K562 (cell line): ENCODE measurements at regions not wholly inside any gene's neighbourhood (a gene's known extent, or its start where the extent isn't known, plus 50 kb on each side); places are given as distances from the start of the nearest gene placed in this dataset.

Experiments
- ATAC-seq: fragments of 200-7000 bp; cut with Tn5 transposase; 3 replicates; pipeline ENCODE4 v1.9.1; 2020; ENCODE audit warnings: moderate library complexity
- BruUV-seq: library from RNA; stranded (reverse); fragments of 400-500 nt; replicated peaks from 2 replicates; lab custom pipeline; 2021; lab: Mats Ljungman, UMichigan
- CTCF ChIA-PET: fragments of 300-600 bp; formaldehyde crosslinking; extraction: SDS; loops from one replicate; lab custom pipeline; 2021; ENCODE audit warnings: low intra/inter-chr PET ratio; lab: Yijun Ruan, JAX
- POLR2A ChIA-PET: fragments of 300-600, 350-650 bp; sonication (Branson Sonifier 250); formaldehyde crosslinking; extraction: SDS; loops from one replicate; lab custom pipeline; 2021; ENCODE audit warnings: antibody characterized with exemption, inconsistent platforms; lab: Yijun Ruan, JAX
- DNase-seq, 4 experiments: peaks; one replicate each; pipeline versions ENCODE4 v3.0.0 to v3.0.0-alpha.2; 2011 to 2018; ENCODE audit warnings: low spot score in 3 of 4, mixed read lengths in 3 of 4; ENCODE audit errors: extremely low read depth in 1 of 4
- FAIRE-seq: peaks from 2 replicates; lab custom pipeline; 2011; peaks lifted over from hg19 to GRCh38; lab: Jason Lieb, UNC
- H2AFZ ChIP-seq: 2 replicates; pipeline ENCODE4 v1.6.0; 2011; ENCODE audit warnings: low read depth, low read length, control low read depth, inconsistent platforms
- H3K27ac ChIP-seq: fragments of 200-600 bp; 3 replicates; pipeline ENCODE4 v1.8.0; 2011; ENCODE audit warnings: low read depth, mild to moderate bottlenecking, control low read depth, inconsistent platforms, low read length, moderate library complexity, mixed read lengths; ENCODE audit errors: extremely low read depth
- H3K27me3 ChIP-seq, 2 experiments: fragments of 300-600 bp in 1 of 2; 2 replicates in 1 of 2; 3 replicates in 1 of 2; pipeline versions ENCODE4 v1.6.0 to v1.8.0; 2011; ENCODE audit warnings: inconsistent platforms in 2 of 2, low read length in 2 of 2, mild to moderate bottlenecking in 1 of 2, mixed read lengths in 1 of 2, moderate library complexity in 1 of 2; ENCODE audit not compliant: control insufficient read depth in 2 of 2, insufficient read depth in 2 of 2
- H3K36me3 ChIP-seq: fragments of 300-600 bp; 3 replicates; pipeline ENCODE4 v1.8.0; 2011; ENCODE audit warnings: mild to moderate bottlenecking, low read length, inconsistent platforms; ENCODE audit not compliant: control insufficient read depth, insufficient read depth
- H3K4me1 ChIP-seq, 2 experiments: fragments of 200-600 bp in 1 of 2; replicated peaks in 1 of 2; 2 replicates in 1 of 2; 3 replicates in 1 of 2; pipeline versions ENCODE4 v1.5.1 to v1.8.0; 2011; ENCODE audit warnings: inconsistent platforms in 2 of 2, low read length in 2 of 2, mild to moderate bottlenecking in 1 of 2, mixed read lengths in 1 of 2, moderate library complexity in 1 of 2; ENCODE audit not compliant: control insufficient read depth in 2 of 2, insufficient read depth in 2 of 2
- H3K4me2 ChIP-seq: 2 replicates; pipeline ENCODE4 v1.6.1; 2011; ENCODE audit warnings: low read length, control low read depth, inconsistent platforms, mixed read lengths; ENCODE audit not compliant: insufficient read depth
- H3K4me3 ChIP-seq: fragments of 200-600 bp; sonication (generic), shearing (Covaris generic); 2 replicates; pipeline ENCODE4 v1.5.1; 2016; ENCODE audit warnings: control low read depth, inconsistent platforms
- H3K79me2 ChIP-seq: fragments of 200-600 bp; 3 replicates; pipeline ENCODE4 v1.8.0; 2011; ENCODE audit warnings: low read length, inconsistent platforms; ENCODE audit not compliant: control insufficient read depth, insufficient read depth
- H3K9ac ChIP-seq, 2 experiments: 2 replicates each; pipeline versions ENCODE4 v1.6.0 to v1.6.1; 2011; ENCODE audit warnings: low read depth in 2 of 2, low read length in 2 of 2, control low read depth in 1 of 2, inconsistent platforms in 1 of 2, mild to moderate bottlenecking in 1 of 2, mixed read lengths in 1 of 2; ENCODE audit not compliant: insufficient read depth in 1 of 2
- H3K9me1 ChIP-seq: one replicate; pipeline ENCODE4 v1.6.0; 2011; ENCODE audit warnings: inconsistent platforms, mild to moderate bottlenecking, low read length, moderate library complexity; ENCODE audit not compliant: control insufficient read depth, insufficient read depth
- H3K9me3 ChIP-seq: replicated peaks from 2 replicates; pipeline ENCODE4 v1.5.1; 2011; ENCODE audit warnings: low read depth, low read length, inconsistent platforms; ENCODE audit not compliant: control insufficient read depth, insufficient read depth
- H4K20me1 ChIP-seq: replicated peaks from 2 replicates; pipeline ENCODE4 v1.6.1; 2011; ENCODE audit warnings: low read length, inconsistent platforms, mixed read lengths; ENCODE audit not compliant: control insufficient read depth, insufficient read depth
- CBFA2T2 ChIP-seq: fragments of 450-650 bp; conservative IDR thresholded peaks from 2 replicates; pipeline ENCODE4 v1.6.1; 2017; ENCODE audit warnings: mild to moderate bottlenecking
- CREBBP ChIP-seq: IDR thresholded peaks from one replicate; pipeline ENCODE4 v1.6.1; 2012; ENCODE audit warnings: low read depth, mild to moderate bottlenecking, control low read depth, inconsistent platforms, low read length
- POU5F1 ChIP-seq: fragments of 150-350 bp; IDR thresholded peaks from 2 replicates; pipeline ENCODE4 v1.6.1; 2014; ENCODE audit warnings: borderline replicate concordance, low read length, low read depth, mild to moderate bottlenecking; ENCODE audit not compliant: partially characterized antibody
- RAD21 ChIP-seq, 2 experiments: fragments of 250-450 bp in 1 of 2; fragments of 450-650 bp in 1 of 2; sonication (Bioruptor Pico) in 1 of 2; formaldehyde crosslinking in 1 of 2; IDR thresholded peaks in 1 of 2; conservative IDR thresholded peaks in 1 of 2; 2 replicates each; pipeline versions ENCODE4 v1.4.0 to v1.8.0; 2020 to 2022; ENCODE audit warnings: mild to moderate bottlenecking in 2 of 2, moderate library complexity in 1 of 2
- TAF15 ChIP-seq: fragments of 200-400 bp; formaldehyde crosslinking; IDR thresholded peaks from 2 replicates; pipeline ENCODE4 v1.6.1; 2017; ENCODE audit warnings: mild to moderate bottlenecking, low read depth, low read length, moderate library complexity
- TFE3 ChIP-seq: fragments of 450-650 bp; formaldehyde crosslinking; IDR thresholded peaks from 2 replicates; pipeline ENCODE4 v1.4.0; 2020; ENCODE audit warnings: mild to moderate bottlenecking, mixed read lengths
- WGBS: fragments of 100-300 bp; shearing (Covaris generic); methylation state at CpG from one replicate; pipeline ENCODE4 v1.1.6; 2016; ENCODE audit warnings: low coverage, mixed read lengths; ENCODE audit not compliant: insufficient coverage; ENCODE audit errors: missing lambda C conversion rate; 5-methylcytosine and 5-hydroxymethylcytosine counted together
- in situ Hi-C: fragments of 300-500 bp; cut with MboI; formaldehyde crosslinking; loops from 4 replicates; pipeline ENCODE4 v1.15.0; 2018; ENCODE audit warnings: inconsistent platforms, mixed read lengths
- intact Hi-C: fragments of 100-400 bp; cut with micrococcal nuclease; formaldehyde crosslinking; loops from 2 replicates; pipeline ENCODE4 v1.14.2; 2022
- TF ChIP-seq, protein P1 (sequence below): fragments of 450-650 bp; conservative IDR thresholded peaks from 2 replicates; pipeline ENCODE4 v1.6.1; 2016; ENCODE audit warnings: missing genetic modification characterization, low read depth, mild to moderate bottlenecking, control low read depth, missing compliant biosample characterization

DNA sequence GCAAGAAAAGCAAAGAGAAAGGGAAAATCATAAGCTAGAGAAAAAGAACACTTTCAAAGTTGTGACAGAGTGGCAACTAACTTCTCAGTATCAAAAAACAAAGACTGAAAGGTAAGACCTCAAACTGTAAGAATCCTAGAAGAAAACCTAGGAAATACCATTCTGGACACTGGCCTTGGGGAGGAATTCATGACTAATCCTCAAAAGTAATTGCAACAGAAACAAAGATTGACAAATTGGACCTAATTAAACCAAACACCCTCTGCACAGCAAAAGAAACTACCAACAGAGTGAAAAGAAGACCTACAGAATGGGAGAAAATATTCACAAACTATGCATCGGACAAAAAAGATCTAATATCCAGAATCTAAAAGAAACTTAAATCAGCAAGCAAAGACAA is 79.1 kb downstream of the FEM1C start:
- in situ Hi-C loops (no loop called here), intact Hi-C loops (no loop called here)
- Histone ChIP-seq H3K4me2 (no peak overlapping the region), H3K4me3 (no peak overlapping the region), H3K4me1 (no peaks in the 10 kb centered on the region), H3K27me3 (no peaks in the 10 kb centered on the region), H3K79me2 (no peaks in the 10 kb centered on the region), H3K9me1 (no peaks in the 10 kb centered on the region), H3K9me3 (no peaks in the 10 kb centered on the region), H3K36me3 (no peaks in the 10 kb centered on the region), H3K9ac (no peak overlapping the region), H4K20me1 (no peaks in the 10 kb centered on the region), H3K27ac (no peak overlapping the region), H2AFZ (no peak overlapping the region)
- WGBS, result 18% methylated on average over 1 of the region's 1 CpG
- no peak for ATAC-seq
- ChIA-PET POLR2A (interaction anchor here (0.7 kb wide), 1 partner anchor 9 kb away, joined by 3 read pairs; no protein-coding TSS in a partner anchor), CTCF (no interaction called here)
- no TSS peak for BruUV-seq
- DNase-seq, result no peak
- no peak for FAIRE-seq
- TF ChIP-seq TFE3 (CRISPR knock-in tag), result no peak
- TF ChIP-seq, protein P1, sequence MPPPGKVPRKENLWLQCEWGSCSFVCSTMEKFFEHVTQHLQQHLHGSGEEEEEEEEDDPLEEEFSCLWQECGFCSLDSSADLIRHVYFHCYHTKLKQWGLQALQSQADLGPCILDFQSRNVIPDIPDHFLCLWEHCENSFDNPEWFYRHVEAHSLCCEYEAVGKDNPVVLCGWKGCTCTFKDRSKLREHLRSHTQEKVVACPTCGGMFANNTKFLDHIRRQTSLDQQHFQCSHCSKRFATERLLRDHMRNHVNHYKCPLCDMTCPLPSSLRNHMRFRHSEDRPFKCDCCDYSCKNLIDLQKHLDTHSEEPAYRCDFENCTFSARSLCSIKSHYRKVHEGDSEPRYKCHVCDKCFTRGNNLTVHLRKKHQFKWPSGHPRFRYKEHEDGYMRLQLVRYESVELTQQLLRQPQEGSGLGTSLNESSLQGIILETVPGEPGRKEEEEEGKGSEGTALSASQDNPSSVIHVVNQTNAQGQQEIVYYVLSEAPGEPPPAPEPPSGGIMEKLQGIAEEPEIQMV (tag), result no peak
- no peak for TF ChIP-seq RAD21 (CRISPR knock-in tag; conservative IDR thresholded peaks at IDR 0.05 in 1 of 2, IDR thresholded peaks at IDR 0.05 in 1 of 2)
- TF ChIP-seq TAF15, result no peak
- TF ChIP-seq CREBBP, result no peak
- TF ChIP-seq POU5F1, result no peak
- no peak for TF ChIP-seq CBFA2T2
